Lung (tissue), 11 donors: ENCODE measurements at regions not wholly inside any gene's neighbourhood (a gene's known extent, or its start where the extent isn't known, plus 50 kb on each side); places are given as distances from the start of the nearest gene placed in this dataset.

Source experiments
- ATAC-seq: fragments of 200-7000 bp; cut with Tn5 transposase; one replicate; pipeline ENCODE4 v1.9.1; 2020; ENCODE audit warnings: moderate number of reproducible peaks; ENCODE audit not compliant: insufficient read depth, low FRiP score
- DNase-seq, 3 donors: peaks; one replicate each; pipeline ENCODE4 v3.0.0-alpha.2; 2013 to 2017
- H3K27ac ChIP-seq, 2 donors: one replicate each; pipeline ENCODE4 v1.5.1; 2013; ENCODE audit warnings: mild to moderate bottlenecking in 2 of 2, moderate library complexity in 2 of 2, control low read depth in 1 of 2, inconsistent platforms in 1 of 2, low read depth in 1 of 2, low read length in 1 of 2
- H3K27me3 ChIP-seq, 3 donors: one replicate each; pipeline ENCODE4 v1.5.1; 2013; ENCODE audit warnings: low read length in 2 of 3; ENCODE audit not compliant: control insufficient read depth in 3 of 3, insufficient read depth in 3 of 3
- H3K36me3 ChIP-seq, 4 donors: one replicate each; pipeline ENCODE4 v1.5.1; 2013; ENCODE audit warnings: low read length in 4 of 4, mild to moderate bottlenecking in 1 of 4, moderate library complexity in 1 of 4; ENCODE audit not compliant: control insufficient read depth in 4 of 4, insufficient read depth in 4 of 4
- H3K4me1 ChIP-seq, 5 donors: one replicate each; pipeline ENCODE4 v1.5.1; 2013; ENCODE audit warnings: low read length in 5 of 5, mild to moderate bottlenecking in 2 of 5, moderate library complexity in 1 of 5; ENCODE audit not compliant: control insufficient read depth in 5 of 5, insufficient read depth in 5 of 5
- H3K4me3 ChIP-seq: one replicate; pipeline ENCODE4 v1.5.1; 2013; ENCODE audit warnings: mild to moderate bottlenecking, control low read depth, moderate library complexity
- H3K9ac ChIP-seq, 2 donors: one replicate each; pipeline ENCODE4 v1.5.1; 2013; ENCODE audit warnings: low read length in 2 of 2, control low read depth in 1 of 2; ENCODE audit not compliant: insufficient read depth in 1 of 2
- H3K9me3 ChIP-seq, 4 donors: one replicate each; pipeline ENCODE4 v1.5.1; 2013; ENCODE audit warnings: low read length in 3 of 4, mild to moderate bottlenecking in 1 of 4, moderate library complexity in 1 of 4; ENCODE audit not compliant: control insufficient read depth in 4 of 4, insufficient read depth in 3 of 4
- CTCF ChIP-seq: IDR thresholded peaks from 2 replicates; pipeline ENCODE4 v1.5.1; 2012; ENCODE audit warnings: mild to moderate bottlenecking; ENCODE audit errors: control extremely low read depth, extremely low read depth
- WGBS, 2 donors: extraction: QIAGEN DNeasy Blood & Tissue Kit; methylation state at CpG; one replicate each; pipeline ENCODE4 v1.1.7; 2013; 5-methylcytosine and 5-hydroxymethylcytosine counted together
- donor health status: control.
- donor health status: control.
- donor health status: Bipolar disorder and iron deficiency.
- donor health status: healthy.
- donor health status: DM: yes; HTN: yes; CAD: no.

- H3K9ac ChIP-seq: no peak overlapping the region
- DNase-seq (no peak), ATAC-seq (no peak)
- no peak overlapping the region for H3K4me3 ChIP-seq
- 93 to 94% methylated on average over 4 of the region's 4 CpGs for WGBS, 2 donors
- H3K4me1 ChIP-seq: no peaks in the 10 kb centered on the region
- peaks cover 0 to 8% (median 0%) of the 10 kb centered on the region in 3 donors for H3K27me3 ChIP-seq
- peaks cover 0 to 14% (median 5%) of the 10 kb centered on the region in 4 donors for H3K9me3 ChIP-seq
- H3K36me3 ChIP-seq: no peaks in the 10 kb centered on the region
- no peak overlapping the region for H3K27ac ChIP-seq
- TF ChIP-seq CTCF: no peak
Observed at GRCh38 chr19:29395734-29396414, 129.9 kb upstream of the VSTM2B start.

- DNase-seq: no peak
- Histone ChIP-seq H3K36me3 (no peaks in the 10 kb centered on the region), H3K4me3 (no peak overlapping the region), H3K9ac (no peak overlapping the region), H3K27me3 (peaks cover 0 to 8% (median 0%) of the 10 kb centered on the region in 3 donors), H3K27ac (no peak overlapping the region), H3K4me1 (no peaks in the 10 kb centered on the region), H3K9me3 (peaks cover 0 to 5% (median under 1%) of the 10 kb centered on the region in 4 donors)
- 19 to 26% methylated on average over 2 of the region's 2 CpGs for WGBS, 2 donors
- no peak for TF ChIP-seq CTCF
- ATAC-seq: no peak
Observed at GRCh38 chr19:29396925-29397324, 128.9 kb upstream of the VSTM2B start.

GRCh38 chr19:29397748-29398147 is 128.0 kb upstream of the VSTM2B start:
- 65 to 74% methylated on average over 7 of the region's 7 CpGs for WGBS, 2 donors
- H3K27ac ChIP-seq: no peak overlapping the region
- H3K9me3 ChIP-seq: no peaks in the 10 kb centered on the region
- H3K36me3 ChIP-seq: no peaks in the 10 kb centered on the region
- no peak for ATAC-seq
- no peak for DNase-seq
- no peak overlapping the region for H3K4me3 ChIP-seq
- H3K9ac ChIP-seq: no peak overlapping the region
- H3K4me1 ChIP-seq: no peaks in the 10 kb centered on the region
- H3K27me3 ChIP-seq: peaks cover 0 to 8% (median 0%) of the 10 kb centered on the region in 3 donors
- TF ChIP-seq CTCF: no peak

- Histone ChIP-seq H3K4me3 (no peak overlapping the region), H3K9ac (no peak overlapping the region), H3K4me1 (peaks cover 0 to 4% (median 0%) of the 10 kb centered on the region in 5 donors), H3K27ac (no peak overlapping the region), H3K9me3 (no peaks in the 10 kb centered on the region), H3K36me3 (no peaks in the 10 kb centered on the region), H3K27me3 (peaks cover 0 to 8% (median 0%) of the 10 kb centered on the region in 3 donors)
- no peak for DNase-seq
- 56 to 65% methylated on average over 8 of the region's 8 CpGs for WGBS, 2 donors
- no peak for ATAC-seq
- TF ChIP-seq CTCF: no peak
Observed at GRCh38 chr19:29399804-29400203, 126.0 kb upstream of the VSTM2B start.
